ENCODE measurements at regions not wholly inside any gene's neighbourhood (a gene's known extent, or its start where the extent isn't known, plus 50 kb on each side); places are given as distances from the start of the nearest gene placed in this dataset.

DNA sequence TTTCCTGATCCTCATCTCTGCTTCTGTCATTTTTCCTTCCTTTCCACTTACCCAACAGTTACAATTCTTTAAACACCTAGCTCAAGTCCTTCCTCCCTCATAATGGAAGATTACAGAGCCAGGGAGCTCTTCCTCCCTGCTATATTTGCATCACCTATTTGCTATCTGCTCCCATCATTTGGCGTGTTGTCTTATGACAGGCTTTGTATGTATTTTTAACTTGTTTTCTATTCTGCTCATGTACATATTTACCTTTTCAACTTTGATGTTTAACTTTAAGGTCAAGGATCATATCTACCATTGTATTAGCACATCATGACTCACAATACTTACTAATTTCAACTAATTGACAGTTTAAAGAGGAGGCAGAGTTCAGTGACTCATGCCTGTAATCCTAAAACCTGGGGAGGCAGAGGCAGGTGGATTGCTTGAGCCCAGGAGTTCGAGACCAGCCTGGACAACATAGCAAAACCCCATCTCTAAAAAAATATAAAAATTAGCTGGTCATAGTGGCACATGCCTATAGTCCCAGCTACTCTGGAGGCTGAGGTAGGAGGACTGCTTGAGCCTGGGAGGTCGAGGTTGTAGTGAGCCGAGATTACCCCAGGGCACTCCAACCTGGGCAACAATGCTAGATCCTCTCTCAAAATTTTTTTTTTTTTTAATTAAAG lies 92.5 kb upstream of the FOXN2 start:
- POLR2A ChIA-PET, result no interaction called here
- Histone ChIP-seq H3K4me3 (ENCODE audit: control insufficient read depth in 1 of 7, extremely low read depth in 1 of 7, insufficient read depth in 4 of 7, low read depth in 2 of 7, low read length in 6 of 7) (no peak overlapping the region), H3K27ac (ENCODE audit: insufficient read depth in 1 of 2, low read depth in 1 of 2, low read length in 2 of 2, poor library complexity in 1 of 2, severe bottlenecking in 2 of 2) (no peak overlapping the region), H3K9me3 (ENCODE audit: control extremely low read depth in 1 of 5, control insufficient read depth in 4 of 5, insufficient read depth in 2 of 5, low read depth in 1 of 5, low read length in 4 of 5) (no peaks in the 10 kb centered on the region), H3K4me1 (ENCODE audit: control extremely low read depth in 1 of 4, control insufficient read depth in 4 of 4, insufficient read depth in 4 of 4, low read length in 3 of 4) (peaks cover 0 to 9% (median 0%) of the 10 kb centered on the region in 4 experiments), H3K27me3 (replicated peaks in 2 of 5; ENCODE audit: control insufficient read depth in 4 of 5, insufficient read depth in 5 of 5, low read length in 4 of 5) (no peaks in the 10 kb centered on the region), H3K36me3 (ENCODE audit: control insufficient read depth in 4 of 4, insufficient read depth in 4 of 4, low read length in 3 of 4) (no peaks in the 10 kb centered on the region)
- DNase-seq, result no peak
- no CpG with 5 or more reads among the region's 4 CpGs for WGBS (ENCODE audit: insufficient coverage)
- CTCF ChIA-PET, result no interaction called here

DNA sequence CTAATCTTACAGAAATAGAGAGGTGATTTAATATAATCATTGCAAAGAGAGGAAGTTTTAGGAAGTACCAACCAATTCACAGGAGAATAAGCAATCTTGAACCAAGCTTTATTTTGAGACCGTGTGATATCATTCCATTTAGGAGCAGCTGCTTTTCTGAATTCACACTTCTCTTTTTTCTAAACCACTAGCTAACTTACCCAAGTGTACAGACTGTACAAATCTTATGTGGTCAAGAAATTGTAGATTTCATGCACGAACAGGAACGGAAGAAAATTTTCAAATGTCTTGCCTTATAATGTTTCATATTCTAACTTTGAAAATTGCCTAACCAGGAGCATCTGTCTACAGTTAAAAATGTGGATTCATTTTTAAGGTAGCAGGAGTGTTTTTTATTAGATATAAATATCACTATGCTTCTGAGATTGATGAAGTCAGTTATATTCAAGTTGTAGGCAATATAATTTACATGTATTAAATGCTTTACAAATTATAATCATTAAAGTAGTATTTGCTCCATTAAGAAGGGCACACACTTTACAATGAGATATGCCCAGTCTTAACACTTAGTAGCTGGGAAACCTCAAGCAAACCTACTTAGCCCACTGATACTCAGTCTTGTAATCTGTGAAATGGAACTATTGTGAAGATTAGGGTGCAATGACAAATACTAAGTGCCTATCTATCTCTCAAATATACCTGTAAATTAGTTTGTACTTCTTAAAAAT lies 86.7 kb upstream of the FOXN2 start:
- Histone ChIP-seq H3K9me3 (ENCODE audit: control extremely low read depth in 1 of 5, control insufficient read depth in 4 of 5, insufficient read depth in 2 of 5, low read depth in 1 of 5, low read length in 4 of 5) (peaks cover 0 to 2% (median 0%) of the 10 kb centered on the region in 5 experiments), H3K27me3 (replicated peaks in 2 of 5; ENCODE audit: control insufficient read depth in 4 of 5, insufficient read depth in 5 of 5, low read length in 4 of 5) (no peaks in the 10 kb centered on the region), H3K36me3 (ENCODE audit: control insufficient read depth in 4 of 4, insufficient read depth in 4 of 4, low read length in 3 of 4) (no peaks in the 10 kb centered on the region), H3K4me1 (ENCODE audit: control extremely low read depth in 1 of 4, control insufficient read depth in 4 of 4, insufficient read depth in 4 of 4, low read length in 3 of 4) (peaks cover 0 to 22% (median 6%) of the 10 kb centered on the region in 4 experiments), H3K4me3 (ENCODE audit: control insufficient read depth in 1 of 7, extremely low read depth in 1 of 7, insufficient read depth in 4 of 7, low read depth in 2 of 7, low read length in 6 of 7) (no peak overlapping the region), H3K27ac (ENCODE audit: insufficient read depth in 1 of 2, low read depth in 1 of 2, low read length in 2 of 2, poor library complexity in 1 of 2, severe bottlenecking in 2 of 2) (no peak overlapping the region)
- POLR2A ChIA-PET, result no interaction called here
- DNase-seq, result peak; percentile 30 to 83 (median 79)
- CTCF ChIA-PET, result no interaction called here
- WGBS (ENCODE audit: insufficient coverage), result 0% methylated on average over 1 of the region's 3 CpGs

DNA sequence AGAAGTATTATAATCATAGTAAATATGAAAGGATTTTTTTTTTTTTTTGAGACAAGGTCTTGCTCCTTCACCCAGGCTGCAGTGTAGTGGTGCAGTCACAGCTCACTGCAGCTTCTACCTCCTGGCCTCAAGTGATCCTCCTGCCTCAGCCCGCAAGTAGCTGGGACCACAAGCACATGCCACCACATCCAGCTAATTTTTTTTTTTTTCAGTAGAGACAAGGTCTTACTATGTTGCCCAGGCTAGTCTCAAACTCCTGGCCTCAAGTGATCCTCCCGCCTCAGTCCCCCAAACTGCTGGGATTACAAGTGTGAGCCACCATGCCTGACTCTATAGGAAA lies 86.2 kb upstream of the FOXN2 start:
- Histone ChIP-seq H3K4me1 (ENCODE audit: control extremely low read depth in 1 of 4, control insufficient read depth in 4 of 4, insufficient read depth in 4 of 4, low read length in 3 of 4) (peaks cover 0 to 22% (median 6%) of the 10 kb centered on the region in 4 experiments), H3K27me3 (replicated peaks in 2 of 5; ENCODE audit: control insufficient read depth in 4 of 5, insufficient read depth in 5 of 5, low read length in 4 of 5) (no peaks in the 10 kb centered on the region), H3K9me3 (ENCODE audit: control extremely low read depth in 1 of 5, control insufficient read depth in 4 of 5, insufficient read depth in 2 of 5, low read depth in 1 of 5, low read length in 4 of 5) (peaks cover 0 to 2% (median 0%) of the 10 kb centered on the region in 5 experiments), H3K4me3 (ENCODE audit: control insufficient read depth in 1 of 7, extremely low read depth in 1 of 7, insufficient read depth in 4 of 7, low read depth in 2 of 7, low read length in 6 of 7) (no peak overlapping the region), H3K36me3 (ENCODE audit: control insufficient read depth in 4 of 4, insufficient read depth in 4 of 4, low read length in 3 of 4) (no peaks in the 10 kb centered on the region), H3K27ac (ENCODE audit: insufficient read depth in 1 of 2, low read depth in 1 of 2, low read length in 2 of 2, poor library complexity in 1 of 2, severe bottlenecking in 2 of 2) (no peak overlapping the region)
- 88% methylated on average over 1 of the region's 2 CpGs for WGBS (ENCODE audit: insufficient coverage)
- ChIA-PET CTCF (no interaction called here), POLR2A (no interaction called here)
- DNase-seq, result no peak

DNA sequence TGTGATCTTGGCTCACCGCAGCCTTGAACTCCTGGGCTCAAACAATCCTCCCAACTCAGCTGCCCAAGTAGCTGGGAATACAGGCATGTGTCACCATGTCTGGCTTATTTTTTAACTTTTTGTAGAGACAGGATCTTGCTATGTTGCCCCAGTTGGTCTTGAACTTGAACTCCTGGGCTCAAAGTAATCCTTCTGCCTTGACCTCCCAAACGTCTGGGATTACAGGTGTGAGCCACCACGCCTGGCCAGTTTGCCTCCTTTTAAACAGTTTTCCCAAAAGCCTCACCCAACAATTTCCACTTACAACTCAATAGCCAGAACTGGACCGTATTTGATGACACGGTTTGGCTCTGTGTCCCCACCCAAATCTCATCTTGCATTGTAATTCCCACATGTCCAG lies 85.4 kb upstream of the FOXN2 start:
- WGBS (ENCODE audit: insufficient coverage), result 98% methylated on average over 4 of the region's 5 CpGs
- Histone ChIP-seq H3K27ac (ENCODE audit: insufficient read depth in 1 of 2, low read depth in 1 of 2, low read length in 2 of 2, poor library complexity in 1 of 2, severe bottlenecking in 2 of 2) (no peak overlapping the region), H3K4me1 (ENCODE audit: control extremely low read depth in 1 of 4, control insufficient read depth in 4 of 4, insufficient read depth in 4 of 4, low read length in 3 of 4) (peaks cover 0 to 22% (median 6%) of the 10 kb centered on the region in 4 experiments), H3K36me3 (ENCODE audit: control insufficient read depth in 4 of 4, insufficient read depth in 4 of 4, low read length in 3 of 4) (no peaks in the 10 kb centered on the region), H3K4me3 (ENCODE audit: control insufficient read depth in 1 of 7, extremely low read depth in 1 of 7, insufficient read depth in 4 of 7, low read depth in 2 of 7, low read length in 6 of 7) (no peak overlapping the region), H3K9me3 (ENCODE audit: control extremely low read depth in 1 of 5, control insufficient read depth in 4 of 5, insufficient read depth in 2 of 5, low read depth in 1 of 5, low read length in 4 of 5) (peaks cover 0 to 2% (median 0%) of the 10 kb centered on the region in 5 experiments), H3K27me3 (replicated peaks in 2 of 5; ENCODE audit: control insufficient read depth in 4 of 5, insufficient read depth in 5 of 5, low read length in 4 of 5) (no peaks in the 10 kb centered on the region)
- ChIA-PET POLR2A (no interaction called here), CTCF (no interaction called here)
- no peak for DNase-seq

- Histone ChIP-seq H3K4me1 (ENCODE audit: control extremely low read depth in 1 of 4, control insufficient read depth in 4 of 4, insufficient read depth in 4 of 4, low read length in 3 of 4) (peaks cover under 1 to 22% (median 6%) of the 10 kb centered on the region in 4 experiments), H3K36me3 (ENCODE audit: control insufficient read depth in 4 of 4, insufficient read depth in 4 of 4, low read length in 3 of 4) (no peaks in the 10 kb centered on the region), H3K4me3 (ENCODE audit: control insufficient read depth in 1 of 7, extremely low read depth in 1 of 7, insufficient read depth in 4 of 7, low read depth in 2 of 7, low read length in 6 of 7) (no peak overlapping the region), H3K27me3 (replicated peaks in 2 of 5; ENCODE audit: control insufficient read depth in 4 of 5, insufficient read depth in 5 of 5, low read length in 4 of 5) (no peaks in the 10 kb centered on the region), H3K27ac (ENCODE audit: insufficient read depth in 1 of 2, low read depth in 1 of 2, low read length in 2 of 2, poor library complexity in 1 of 2, severe bottlenecking in 2 of 2) (no peak overlapping the region), H3K9me3 (ENCODE audit: control extremely low read depth in 1 of 5, control insufficient read depth in 4 of 5, insufficient read depth in 2 of 5, low read depth in 1 of 5, low read length in 4 of 5) (peaks cover 0 to 2% (median 0%) of the 10 kb centered on the region in 5 experiments)
- ChIA-PET CTCF (no interaction called here), POLR2A (no interaction called here)
- 100% methylated on average over 1 of the region's 3 CpGs for WGBS (ENCODE audit: insufficient coverage)
- no peak for DNase-seq
Observed at GRCh38 chr2:48230834-48231233, 83.6 kb upstream of the FOXN2 start.

DNA sequence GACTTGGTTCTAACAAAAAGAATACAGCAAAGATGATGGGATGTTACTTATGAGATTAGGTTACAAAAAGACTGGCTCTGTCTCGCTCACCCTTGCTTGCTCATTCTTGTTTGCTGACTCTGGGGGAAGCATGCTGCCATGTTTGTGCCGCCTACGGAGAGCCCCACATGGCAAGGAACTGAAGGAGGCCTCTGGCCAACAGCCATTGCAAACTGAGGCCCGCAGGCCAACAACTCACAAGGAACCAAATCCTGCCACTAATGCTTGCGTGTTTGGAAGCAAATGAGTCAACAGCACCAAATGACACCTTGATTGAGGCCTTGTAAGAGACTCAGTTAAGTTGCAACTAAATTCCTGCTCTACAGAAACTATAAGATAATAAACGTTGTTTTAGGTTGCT lies 82.1 kb upstream of the FOXN2 start:
- no peaks in the 10 kb centered on the region for H3K27me3 ChIP-seq (replicated peaks in 2 of 5; ENCODE audit: control insufficient read depth in 4 of 5, insufficient read depth in 5 of 5, low read length in 4 of 5)
- no peak for DNase-seq
- H3K36me3 ChIP-seq (ENCODE audit: control insufficient read depth in 4 of 4, insufficient read depth in 4 of 4, low read length in 3 of 4), result no peaks in the 10 kb centered on the region
- CTCF ChIA-PET, result no interaction called here
- no peak overlapping the region for H3K27ac ChIP-seq (ENCODE audit: insufficient read depth in 1 of 2, low read depth in 1 of 2, low read length in 2 of 2, poor library complexity in 1 of 2, severe bottlenecking in 2 of 2)
- H3K4me3 ChIP-seq (ENCODE audit: control insufficient read depth in 1 of 7, extremely low read depth in 1 of 7, insufficient read depth in 4 of 7, low read depth in 2 of 7, low read length in 6 of 7), result no peak overlapping the region
- H3K9me3 ChIP-seq (ENCODE audit: control extremely low read depth in 1 of 5, control insufficient read depth in 4 of 5, insufficient read depth in 2 of 5, low read depth in 1 of 5, low read length in 4 of 5), result peaks cover 0 to 2% (median 0%) of the 10 kb centered on the region in 5 experiments
- POLR2A ChIA-PET, result no interaction called here
- H3K4me1 ChIP-seq (ENCODE audit: control extremely low read depth in 1 of 4, control insufficient read depth in 4 of 4, insufficient read depth in 4 of 4, low read length in 3 of 4), result peaks cover 4 to 20% (median 13%) of the 10 kb centered on the region in 4 experiments
- 97% methylated on average over 4 of the region's 6 CpGs for WGBS (ENCODE audit: insufficient coverage)

DNA sequence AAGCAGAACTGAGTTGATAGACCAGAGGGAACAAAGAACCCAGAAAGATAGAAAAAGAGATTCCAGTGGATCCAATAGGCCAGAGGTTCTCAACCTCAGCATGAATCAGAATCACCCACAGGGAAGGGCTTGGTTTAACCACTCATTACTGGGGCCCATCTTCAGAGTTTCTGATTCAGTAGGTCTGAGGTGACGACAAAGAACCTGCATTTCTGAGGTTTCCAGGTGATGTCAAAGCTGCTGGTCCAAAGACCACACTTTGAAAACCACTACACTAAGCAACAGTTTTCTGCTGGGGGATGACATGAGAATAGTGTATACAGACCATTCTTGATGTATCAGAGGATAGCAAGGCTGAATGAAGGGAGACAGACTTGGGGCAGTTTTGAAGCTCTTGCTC lies 81.5 kb upstream of the FOXN2 start:
- H3K36me3 ChIP-seq (ENCODE audit: control insufficient read depth in 4 of 4, insufficient read depth in 4 of 4, low read length in 3 of 4), result no peaks in the 10 kb centered on the region
- CTCF ChIA-PET, result no interaction called here
- H3K4me3 ChIP-seq (ENCODE audit: control insufficient read depth in 1 of 7, extremely low read depth in 1 of 7, insufficient read depth in 4 of 7, low read depth in 2 of 7, low read length in 6 of 7), result no peak overlapping the region
- POLR2A ChIA-PET, result no interaction called here
- peaks cover 0 to 2% (median 0%) of the 10 kb centered on the region in 5 experiments for H3K9me3 ChIP-seq (ENCODE audit: control extremely low read depth in 1 of 5, control insufficient read depth in 4 of 5, insufficient read depth in 2 of 5, low read depth in 1 of 5, low read length in 4 of 5)
- no peak for DNase-seq
- peaks cover 3 to 14% (median 11%) of the 10 kb centered on the region in 4 experiments for H3K4me1 ChIP-seq (ENCODE audit: control extremely low read depth in 1 of 4, control insufficient read depth in 4 of 4, insufficient read depth in 4 of 4, low read length in 3 of 4)
- no peaks in the 10 kb centered on the region for H3K27me3 ChIP-seq (replicated peaks in 2 of 5; ENCODE audit: control insufficient read depth in 4 of 5, insufficient read depth in 5 of 5, low read length in 4 of 5)
- WGBS (ENCODE audit: insufficient coverage), result no CpG with 5 or more reads among the region's 1 CpG
- H3K27ac ChIP-seq (ENCODE audit: insufficient read depth in 1 of 2, low read depth in 1 of 2, low read length in 2 of 2, poor library complexity in 1 of 2, severe bottlenecking in 2 of 2), result no peak overlapping the region

Measured in common myeloid progenitor, CD34-positive (primary cell).